IMR-90 (cell line): ENCODE measurements at regions not wholly inside any gene's neighbourhood (a gene's known extent, or its start where the extent isn't known, plus 50 kb on each side); places are given as distances from the start of the nearest gene placed in this dataset.
"Not testable (repeated sequence)": the region's sequence is repeated elsewhere in the genome, so short reads cannot be mapped to it uniquely, and the experiment has no call there.

Source experiments
- ATAC-seq: fragments of 200-7000 bp; cut with Tn5 transposase; 2 replicates; pipeline ENCODE4 v1.9.1; 2020; ENCODE audit warnings: low read depth, mild to moderate bottlenecking, moderate library complexity
- BruUV-seq: library from RNA; stranded (reverse); fragments of 400-500 nt; replicated peaks from 2 replicates; lab custom pipeline; 2021; lab: Mats Ljungman, UMichigan
- CTCF ChIA-PET: fragments of 300-600 bp; formaldehyde crosslinking; extraction: SDS; loops from one replicate; lab custom pipeline; 2021; ENCODE audit warnings: antibody characterized with exemption; lab: Yijun Ruan, JAX
- POLR2A ChIA-PET: fragments of 300-600 bp; sonication (Branson Sonifier 250); formaldehyde crosslinking; loops from one replicate; lab custom pipeline; 2022; ENCODE audit warnings: antibody characterized with exemption; ENCODE audit not compliant: unreplicated experiment; lab: Charles Lee
- DNase-seq: peaks from one replicate; pipeline ENCODE4 v3.0.0; 2013
- H2AFZ ChIP-seq: replicated peaks from 2 replicates; pipeline ENCODE3; 2013; ENCODE audit warnings: low read length, mild to moderate bottlenecking; ENCODE audit not compliant: poor library complexity
- H2AK5ac ChIP-seq: 2 replicates; pipeline ENCODE4 v1.6.1; 2013; ENCODE audit warnings: low read depth, low read length, inconsistent platforms
- H2AK9ac ChIP-seq: replicated peaks from 2 replicates; pipeline ENCODE3; 2013; ENCODE audit warnings: mild to moderate bottlenecking, low read depth, low read length, moderate library complexity; ENCODE audit not compliant: poor library complexity
- H2BK120ac ChIP-seq: 2 replicates; pipeline ENCODE4 v1.6.1; 2013; ENCODE audit warnings: low read depth, low read length, inconsistent platforms
- H2BK15ac ChIP-seq: 3 replicates; pipeline ENCODE4 v1.6.1; 2013; ENCODE audit warnings: low read depth, low read length, inconsistent platforms
- H2BK20ac ChIP-seq: 2 replicates; pipeline ENCODE4 v1.6.1; 2013; ENCODE audit warnings: low read depth, mild to moderate bottlenecking, inconsistent platforms, low read length, moderate library complexity
- H2BK5ac ChIP-seq: 2 replicates; pipeline ENCODE4 v1.6.1; 2013; ENCODE audit warnings: mild to moderate bottlenecking, low read depth, low read length, inconsistent platforms; ENCODE audit not compliant: poor library complexity, severe bottlenecking
- H3K14ac ChIP-seq: replicated peaks from 2 replicates; pipeline ENCODE4 v1.6.1; 2013; ENCODE audit warnings: low read depth, low read length, inconsistent platforms
- H3K18ac ChIP-seq: 2 replicates; pipeline ENCODE4 v1.6.1; 2013; ENCODE audit warnings: low read depth, low read length, control low read depth
- H3K23ac ChIP-seq: 2 replicates; pipeline ENCODE4 v1.6.1; 2013; ENCODE audit warnings: low read depth, low read length, inconsistent platforms
- H3K27ac ChIP-seq: 2 replicates; pipeline ENCODE4 v1.5.1; 2013; ENCODE audit warnings: mild to moderate bottlenecking, control low read depth, low read length; ENCODE audit not compliant: insufficient read depth
- H3K27me3 ChIP-seq: 2 replicates; pipeline ENCODE4 v1.6.1; 2013; ENCODE audit warnings: low read length; ENCODE audit not compliant: control insufficient read depth, insufficient read depth
- H3K36me3 ChIP-seq: 2 replicates; pipeline ENCODE4 v1.6.1; 2013; ENCODE audit warnings: low read length, mixed read lengths; ENCODE audit not compliant: control insufficient read depth, insufficient read depth
- H3K4ac ChIP-seq: 2 replicates; pipeline ENCODE4 v1.6.1; 2013; ENCODE audit warnings: low read depth, low read length, inconsistent platforms
- H3K4me1 ChIP-seq: 2 replicates; pipeline ENCODE4 v1.6.1; 2013; ENCODE audit warnings: low read length, mixed read lengths; ENCODE audit not compliant: control insufficient read depth, insufficient read depth
- H3K4me2 ChIP-seq: 2 replicates; pipeline ENCODE4 v1.6.1; 2013; ENCODE audit warnings: low read depth, mild to moderate bottlenecking, control low read depth, low read length, moderate library complexity
- H3K4me3 ChIP-seq: 2 replicates; pipeline ENCODE4 v1.5.1; 2013; ENCODE audit warnings: low read depth, mild to moderate bottlenecking, control low read depth, low read length, moderate library complexity; ENCODE audit not compliant: insufficient read depth
- H3K56ac ChIP-seq: 2 replicates; pipeline ENCODE4 v1.6.1; 2013; ENCODE audit warnings: low read length, inconsistent platforms; ENCODE audit not compliant: insufficient read depth; ENCODE audit errors: extremely low read depth
- H3K79me1 ChIP-seq, 2 experiments: 2 replicates each; pipeline ENCODE4 v1.6.1; 2013; ENCODE audit warnings: low read length in 2 of 2, inconsistent platforms in 1 of 2, low read depth in 1 of 2
- H3K9ac ChIP-seq: 2 replicates; pipeline ENCODE4 v1.6.1; 2013; ENCODE audit warnings: low read depth, low read length, control low read depth
- H3K9me1 ChIP-seq: 2 replicates; pipeline ENCODE4 v1.6.1; 2013; ENCODE audit warnings: low read length, inconsistent platforms; ENCODE audit not compliant: insufficient read depth
- H3K9me3 ChIP-seq: 2 replicates; pipeline ENCODE4 v1.6.1; 2013; ENCODE audit warnings: low read length; ENCODE audit not compliant: control insufficient read depth, insufficient read depth
- H4K20me1 ChIP-seq: 2 replicates; pipeline ENCODE4 v1.6.1; 2013; ENCODE audit warnings: low read length, inconsistent platforms; ENCODE audit not compliant: insufficient read depth
- H4K5ac ChIP-seq: 2 replicates; pipeline ENCODE4 v1.6.1; 2013; ENCODE audit warnings: mild to moderate bottlenecking, low read depth, low read length, control low read depth
- H4K8ac ChIP-seq, 2 experiments: 2 replicates each; pipeline ENCODE4 v1.6.1; 2013; ENCODE audit warnings: low read depth in 2 of 2, low read length in 2 of 2, control low read depth in 1 of 2, inconsistent platforms in 1 of 2
- H4K91ac ChIP-seq: 2 replicates; pipeline ENCODE4 v1.6.1; 2013; ENCODE audit warnings: low read depth, low read length, inconsistent platforms; ENCODE audit not compliant: insufficient read depth
- WGBS, 2 experiments: methylation state at CpG; one replicate each; pipeline versions ENCODE4 v1.1.5 to v1.1.7; 2013; ENCODE audit warnings: missing lambda C conversion rate in 2 of 2; ENCODE audit not compliant: insufficient read length in 1 of 2; ENCODE audit errors: extremely low coverage in 2 of 2; 5-methylcytosine and 5-hydroxymethylcytosine counted together
- dilution Hi-C: fragments of 300-500 bp; cut with HindIII; formaldehyde crosslinking; loops from one replicate; pipeline ENCODE4 v1.14.3; 2018; ENCODE audit warnings: low sequenced_read_pairs; ENCODE audit not compliant: unreplicated experiment
- in situ Hi-C: fragments of 300-500 bp; cut with MboI; formaldehyde crosslinking; loops from 3 replicates; pipeline ENCODE4 v1.14.3; 2019; ENCODE audit warnings: low sequenced_read_pairs, inconsistent platforms, mixed read lengths
- intact Hi-C: fragments of 100-400 bp; cut with micrococcal nuclease; formaldehyde crosslinking; loops from 2 replicates; pipeline ENCODE4 v1.10.0; 2022

GRCh38 chr2:186354160-186354559 lies 131.9 kb upstream of the ZC3H15 start:
- in situ Hi-C loops, H3K23ac ChIP-seq, BruUV-seq, H3K79me1 ChIP-seq, H4K91ac ChIP-seq, H2BK15ac ChIP-seq, H2AFZ ChIP-seq, H2BK120ac ChIP-seq, H3K18ac ChIP-seq, H3K4me1 ChIP-seq, H3K27ac ChIP-seq, intact Hi-C loops, H3K9me1 ChIP-seq, H2AK9ac ChIP-seq, H3K9ac ChIP-seq, H4K8ac ChIP-seq, H3K14ac ChIP-seq, H4K20me1 ChIP-seq, H3K56ac ChIP-seq, H2BK5ac ChIP-seq, H3K4ac ChIP-seq, H3K4me3 ChIP-seq, H3K4me2 ChIP-seq, H2AK5ac ChIP-seq, H3K9me3 ChIP-seq, ATAC-seq, DNase-seq, POLR2A ChIA-PET, CTCF ChIA-PET, dilution Hi-C loops, H2BK20ac ChIP-seq, H4K5ac ChIP-seq, H3K36me3 ChIP-seq, H3K27me3 ChIP-seq: not testable (repeated sequence)
- WGBS, 2 experiments: no CpG with 5 or more reads among the region's 3 CpGs
